SK-N-MC (cell line): ENCODE measurements at regions not wholly inside any gene's neighbourhood (a gene's known extent, or its start where the extent isn't known, plus 50 kb on each side); places are given as distances from the start of the nearest gene placed in this dataset.

Experiments used
- EZH2 ChIP-seq: fragments of 200-600 bp; sonication (generic); IDR thresholded peaks from one replicate; pipeline ENCODE4 v1.6.1; 2017; ENCODE audit warnings: antibody characterized with exemption
- POLR2AphosphoS5 ChIP-seq: IDR thresholded peaks from 2 replicates; pipeline ENCODE4 v1.6.1; 2012; ENCODE audit warnings: mild to moderate bottlenecking, low read depth, low read length, borderline replicate concordance

GRCh38 chr15:39462691-39463090, 118.2 kb upstream of the THBS1 start:
- TF ChIP-seq POLR2AphosphoS5 (no peak), EZH2 (no peak)
